Esophagus mucosa (tissue), 1 donor: ENCODE measurements at regions not wholly inside any gene's neighbourhood (a gene's known extent, or its start where the extent isn't known, plus 50 kb on each side); places are given as distances from the start of the nearest gene placed in this dataset.
"Not testable (repeated sequence)": the region's sequence is repeated elsewhere in the genome, so short reads cannot be mapped to it uniquely, and the experiment has no call there.

Experiments used
- ATAC-seq: fragments of 200-7000 bp; cut with Tn5 transposase; one replicate; pipeline ENCODE4 v1.9.1; 2020
- donor health status: DM: yes; HTN: yes; CAD: no.

DNA sequence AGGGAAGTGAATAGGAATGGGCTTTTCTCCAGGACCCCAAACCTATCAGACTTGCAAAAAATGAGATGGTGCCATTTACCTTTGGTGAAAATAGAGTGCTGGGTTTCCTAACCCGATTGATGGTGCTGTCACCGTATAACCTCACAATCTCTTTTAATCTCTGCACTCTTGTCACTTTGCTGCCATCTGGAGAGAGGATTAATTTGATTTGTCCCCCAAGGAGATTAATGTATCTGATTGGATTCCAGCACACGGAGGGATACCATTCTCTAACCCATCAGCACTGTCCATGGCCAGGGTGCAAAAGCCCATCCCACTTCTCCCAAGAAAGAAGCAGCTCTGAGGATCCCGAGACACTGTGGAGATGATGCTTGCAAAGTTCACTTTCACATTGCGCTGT lies 86.3 kb upstream of the NFE2L3 start:
- ATAC-seq = no peak

DNA sequence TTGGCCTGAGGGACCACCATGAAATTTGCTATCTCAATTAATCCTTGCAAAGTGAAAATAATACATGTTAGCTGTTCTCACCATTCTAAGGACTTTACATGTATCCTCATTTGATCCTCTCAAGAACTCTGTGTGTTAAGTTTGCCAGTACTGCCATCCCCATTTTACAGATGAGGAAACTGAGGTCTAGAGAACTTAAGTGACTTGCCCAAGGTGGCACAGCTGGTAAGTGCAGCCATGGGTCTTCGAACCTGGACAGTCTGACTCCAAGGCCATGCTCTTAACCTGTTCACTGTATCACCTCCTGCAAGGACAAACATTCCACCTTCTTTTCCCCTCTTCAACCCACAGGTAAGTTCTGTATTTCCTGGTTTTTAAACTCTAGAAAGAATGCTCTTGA lies 85.3 kb upstream of the NFE2L3 start:
- ATAC-seq = no peak

DNA sequence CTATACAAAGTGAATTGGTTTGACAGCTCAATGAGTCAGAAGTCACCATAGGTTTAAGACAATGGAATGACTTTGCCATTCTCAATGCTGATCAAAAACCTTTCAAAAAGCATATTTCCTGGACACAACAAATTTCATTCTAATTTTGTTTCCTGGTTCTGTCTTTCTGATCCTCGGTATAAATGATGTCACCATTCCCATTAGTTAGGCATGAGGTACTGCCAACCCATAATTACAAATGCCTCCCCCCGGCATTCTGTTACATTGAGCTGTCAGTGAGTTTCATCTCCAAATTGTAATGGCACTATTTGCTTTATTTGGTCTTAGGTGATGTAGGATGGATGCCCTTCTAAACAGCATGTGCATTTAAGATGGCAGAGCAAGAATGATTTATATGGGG lies 81.7 kb upstream of the NFE2L3 start:
- ATAC-seq = no peak

DNA sequence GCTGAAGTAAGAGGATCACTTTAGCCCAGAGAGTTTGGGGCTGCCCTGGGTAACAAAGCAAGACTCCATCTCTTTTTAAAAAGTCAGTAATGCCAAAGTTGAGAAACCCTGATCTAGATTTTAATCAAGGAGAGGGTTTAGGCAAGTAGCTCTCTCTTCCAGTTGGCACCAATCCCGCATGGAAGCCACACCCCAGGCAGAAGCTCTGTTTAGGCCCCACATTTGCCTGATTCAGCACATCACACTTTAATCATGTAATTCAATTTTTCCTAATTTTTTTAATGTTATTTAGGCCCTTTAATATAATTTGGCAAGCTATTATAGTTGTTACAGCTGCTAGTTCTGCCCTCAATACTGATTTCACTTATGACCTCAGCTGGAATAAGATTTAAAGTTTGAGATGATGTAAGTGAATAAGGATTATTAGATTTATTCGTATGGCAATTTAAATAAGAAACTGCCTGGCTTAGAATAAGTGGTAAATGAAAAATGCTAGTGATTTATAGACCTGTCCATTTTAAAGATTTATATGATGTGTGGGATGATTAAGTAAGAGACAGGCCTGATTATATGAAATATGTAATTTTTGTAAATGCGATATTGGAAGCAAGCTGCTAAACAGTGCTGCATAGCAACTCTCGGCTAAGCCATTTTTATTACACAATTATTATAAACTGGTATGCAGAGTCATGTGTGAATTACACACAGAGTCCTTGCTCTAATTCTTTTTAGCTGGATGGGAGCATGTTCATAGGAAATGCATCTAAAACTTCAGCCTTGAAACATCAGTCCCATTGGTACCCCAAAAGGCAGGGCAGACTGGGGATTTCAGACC lies 80.2 kb upstream of the NFE2L3 start:
- no peak for ATAC-seq

DNA sequence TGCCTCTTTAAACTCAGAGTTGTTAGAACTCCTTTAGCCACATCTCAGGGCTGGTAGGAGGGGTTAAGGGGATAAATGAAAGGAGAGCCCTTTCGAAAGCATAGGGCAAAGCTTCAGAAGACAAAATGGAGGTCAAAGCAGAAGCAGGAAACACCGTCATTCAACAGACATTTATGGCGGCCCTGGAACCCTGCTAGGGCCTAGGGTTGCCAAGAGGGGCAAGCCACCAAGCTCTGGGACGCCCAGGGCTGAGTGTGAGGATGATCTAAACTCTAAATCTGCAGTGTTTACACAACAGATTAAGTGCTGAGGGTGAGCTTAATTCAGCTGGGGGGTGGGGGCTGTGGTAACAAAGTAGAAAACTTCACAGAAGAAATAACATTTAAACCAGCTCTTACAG lies 79.0 kb upstream of the NFE2L3 start:
- ATAC-seq = no peak

DNA sequence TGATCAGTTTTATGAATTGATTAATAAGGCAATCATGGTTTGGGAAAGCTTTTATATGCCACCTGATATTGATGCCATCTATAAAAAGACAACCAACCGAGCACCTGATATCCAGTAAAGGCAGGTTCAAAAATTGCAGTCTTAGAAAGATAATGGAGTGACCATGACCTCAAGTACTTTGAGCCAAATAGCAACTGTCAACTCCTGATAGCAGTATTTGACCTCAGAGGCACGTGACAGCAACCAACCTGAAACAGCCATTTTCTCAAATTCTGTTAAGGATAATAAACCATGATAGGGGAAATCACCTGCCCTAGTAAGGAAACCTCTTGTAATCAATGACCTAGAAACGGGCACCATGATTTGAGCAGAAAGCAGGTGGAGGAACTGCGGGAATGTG lies 77.1 kb upstream of the NFE2L3 start:
- ATAC-seq = no peak

DNA sequence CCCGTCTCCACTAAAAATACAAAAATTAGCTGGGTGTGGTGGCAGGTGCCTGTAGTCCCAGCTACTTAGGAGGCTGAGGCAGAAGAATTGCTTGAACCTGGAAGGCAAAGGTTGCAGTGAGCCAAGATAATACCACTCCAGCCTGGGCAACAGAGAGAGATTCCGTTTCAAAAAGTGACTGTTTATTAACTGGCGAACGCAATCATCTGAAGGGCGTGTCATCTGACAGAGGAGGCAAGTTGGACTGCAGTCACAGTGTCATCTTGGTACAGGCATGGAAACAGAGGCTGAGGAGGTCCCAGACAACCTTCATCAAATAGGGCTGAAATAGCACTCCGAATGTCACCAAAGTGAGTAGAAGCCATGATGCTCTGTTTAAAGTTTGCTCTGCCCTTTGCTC lies 75.3 kb upstream of the NFE2L3 start:
- no peak for ATAC-seq

DNA sequence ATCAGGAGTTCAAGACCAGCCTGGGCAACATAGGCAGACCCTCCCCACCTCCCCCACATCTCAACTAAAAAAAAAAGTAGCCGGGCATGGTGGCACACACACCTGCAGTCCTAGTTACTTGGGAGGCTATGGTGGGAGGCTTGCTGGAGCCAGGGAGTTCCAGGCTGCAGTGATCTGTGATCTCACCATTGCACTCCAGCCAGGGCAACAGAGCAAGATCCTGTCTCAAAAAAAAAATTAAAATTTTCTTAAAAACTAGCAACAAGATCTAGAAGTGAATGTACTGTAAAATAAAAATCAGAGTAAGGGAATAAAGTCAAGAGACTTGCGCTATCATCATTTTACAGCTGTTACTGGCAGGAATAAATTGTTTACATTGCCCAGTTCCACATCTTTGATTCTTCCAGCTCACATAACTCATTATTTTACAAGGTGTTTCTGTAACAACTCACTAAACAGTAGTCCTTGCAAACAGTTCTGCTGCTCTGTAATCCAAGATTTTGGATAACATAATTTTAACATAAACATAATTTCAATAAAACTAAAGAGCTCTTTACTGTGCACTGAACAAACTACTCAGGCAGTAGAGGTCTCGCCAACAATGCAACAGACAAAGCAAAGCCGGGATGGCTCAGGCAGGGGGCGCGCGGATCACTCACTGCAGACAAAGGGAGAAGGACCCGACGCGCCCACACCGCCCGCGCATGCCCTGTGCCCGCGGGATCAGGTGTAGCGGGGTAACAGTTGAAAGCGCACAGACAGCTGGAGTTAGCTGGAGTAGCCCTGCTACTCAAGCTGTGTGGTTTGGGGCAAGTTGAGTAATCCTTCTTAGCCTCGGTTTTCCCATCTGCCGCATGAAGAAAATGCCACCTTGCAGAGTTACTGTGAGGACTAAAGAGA lies 73.3 kb upstream of the NFE2L3 start:
- ATAC-seq = peak; percentile 64

DNA sequence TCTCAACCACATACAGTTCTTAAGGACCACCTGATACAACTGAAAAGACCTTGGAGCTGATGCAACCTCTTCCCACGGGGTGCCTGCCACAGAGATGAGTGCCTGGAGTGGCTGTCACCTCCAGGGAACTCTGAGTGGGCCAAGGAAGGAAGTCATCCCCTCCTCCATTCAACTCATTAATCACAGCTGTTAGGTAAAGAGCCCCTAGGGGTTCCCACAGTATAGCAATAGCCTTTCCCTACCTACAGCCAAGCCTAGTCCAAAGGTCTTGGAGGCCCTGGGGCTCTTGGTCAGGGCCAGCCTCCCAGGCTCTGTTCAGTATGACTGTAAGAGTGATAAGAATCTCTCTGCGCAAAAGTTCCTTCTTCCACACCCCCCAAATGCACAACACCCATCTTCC lies 70.4 kb upstream of the NFE2L3 start:
- ATAC-seq = no peak

DNA sequence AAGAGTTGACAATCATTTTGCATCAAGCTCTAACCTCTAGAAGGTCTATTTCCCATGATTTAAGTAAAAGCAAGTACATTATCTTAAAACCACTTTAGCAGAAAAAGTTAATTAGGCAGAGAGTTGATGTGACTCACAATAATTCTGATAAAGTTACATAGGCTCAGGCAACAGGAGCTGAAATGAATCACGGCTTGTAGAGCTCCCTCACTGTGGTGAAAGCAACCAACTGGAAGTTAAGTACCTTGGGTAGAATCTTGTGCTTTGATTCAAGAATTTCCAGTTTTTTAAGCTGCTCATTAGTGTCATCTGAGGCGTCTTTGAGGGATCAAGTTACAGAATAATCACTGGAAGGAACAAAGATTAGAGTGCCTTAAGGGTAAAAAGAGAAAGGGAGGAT lies 68.9 kb upstream of the NFE2L3 start:
- peak; percentile 86 for ATAC-seq

DNA sequence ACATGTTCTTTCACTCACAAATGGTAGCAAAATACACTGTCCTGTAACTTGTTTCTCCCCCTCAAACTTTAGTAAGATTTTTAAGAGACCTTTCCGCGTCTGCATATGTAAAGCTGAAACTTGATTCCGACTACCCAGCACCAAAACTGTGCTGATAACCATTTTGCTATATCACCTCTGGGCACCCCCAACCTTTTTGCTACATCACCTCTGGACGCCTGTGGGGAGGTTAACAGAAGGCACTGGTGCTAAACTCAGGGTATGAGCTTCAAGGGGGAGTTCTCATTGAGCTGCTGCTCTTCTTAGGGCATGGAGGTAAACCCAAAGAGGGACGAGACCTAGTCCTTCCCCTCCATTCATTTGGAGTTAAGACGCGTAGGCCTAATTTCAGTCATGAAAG lies 67.6 kb upstream of the NFE2L3 start:
- no peak for ATAC-seq

DNA sequence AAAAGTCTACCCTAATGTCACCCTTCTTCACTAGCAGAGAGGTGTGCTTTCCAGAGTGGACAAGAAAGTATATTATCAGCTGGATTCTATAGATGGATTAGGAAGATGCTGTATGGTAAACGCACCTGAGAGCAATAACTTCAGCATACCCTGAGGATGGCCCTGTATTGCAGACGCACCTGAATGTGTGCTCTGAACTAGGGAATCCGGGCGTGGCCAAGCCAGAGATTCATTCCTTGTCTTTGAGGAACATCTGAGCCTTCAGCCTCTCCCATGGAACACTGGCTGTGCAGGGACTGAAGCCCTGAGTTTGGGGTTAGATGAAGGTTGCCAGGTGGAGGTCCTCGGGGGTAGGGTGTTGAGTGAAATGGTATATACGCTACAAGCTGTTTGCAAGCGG lies 66.2 kb upstream of the NFE2L3 start:
- no peak for ATAC-seq

DNA sequence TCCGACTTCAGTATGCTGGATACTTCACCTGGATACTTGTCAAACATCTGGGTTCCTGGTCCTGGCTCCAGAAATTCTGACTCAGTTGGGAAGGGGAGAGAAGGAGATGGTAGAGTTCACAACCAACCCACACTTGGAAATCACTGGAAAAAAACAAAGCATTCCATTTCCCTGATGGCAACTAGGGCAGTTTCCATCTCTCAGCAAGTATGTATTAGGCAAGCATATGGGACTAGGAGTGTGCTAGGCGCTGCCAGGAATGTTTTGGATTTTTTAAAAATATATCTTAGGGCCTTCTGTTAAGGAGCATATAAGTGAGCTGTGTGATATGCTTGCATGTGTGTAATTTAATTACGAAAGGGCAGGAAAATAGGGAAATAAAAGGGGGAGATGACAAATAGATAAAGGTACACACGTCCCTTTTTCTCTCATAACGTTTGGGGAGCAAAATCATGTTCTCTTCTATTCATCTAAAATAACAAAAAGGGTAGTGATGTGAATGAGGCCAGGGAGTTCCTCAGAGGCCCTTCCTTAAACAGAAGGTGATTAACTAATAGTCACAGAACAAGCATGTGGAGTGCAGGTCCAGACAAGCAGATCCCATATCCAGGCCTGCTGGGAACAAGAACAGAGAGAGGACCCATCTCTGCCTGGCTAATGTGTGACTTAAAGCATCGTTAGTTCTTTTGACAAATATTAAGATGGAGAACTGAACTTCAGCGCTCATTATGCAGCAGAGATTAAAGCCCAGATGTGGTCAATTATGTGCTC lies 64.5 kb upstream of the NFE2L3 start:
- ATAC-seq = peak; percentile 83

DNA sequence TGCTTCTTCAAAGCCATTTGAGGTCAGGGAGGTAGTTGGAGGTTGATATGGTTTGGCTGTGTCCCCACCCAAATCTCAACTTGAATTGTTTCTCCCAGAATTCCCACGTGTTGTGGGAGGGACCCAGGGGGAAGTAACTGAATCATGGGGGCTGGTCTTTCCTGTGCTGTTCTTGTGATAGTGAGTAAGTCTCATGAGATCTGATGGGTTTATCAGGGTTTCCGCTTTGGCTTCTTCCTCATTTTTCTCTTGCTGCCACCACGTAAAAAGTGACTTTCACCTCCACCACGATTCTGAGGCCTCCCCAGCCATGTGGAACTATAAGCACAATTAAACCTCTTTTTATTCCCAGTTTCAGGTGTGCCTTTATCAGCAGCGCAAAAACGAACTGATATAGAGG lies 62.5 kb upstream of the NFE2L3 start:
- not testable (repeated sequence) for ATAC-seq

DNA sequence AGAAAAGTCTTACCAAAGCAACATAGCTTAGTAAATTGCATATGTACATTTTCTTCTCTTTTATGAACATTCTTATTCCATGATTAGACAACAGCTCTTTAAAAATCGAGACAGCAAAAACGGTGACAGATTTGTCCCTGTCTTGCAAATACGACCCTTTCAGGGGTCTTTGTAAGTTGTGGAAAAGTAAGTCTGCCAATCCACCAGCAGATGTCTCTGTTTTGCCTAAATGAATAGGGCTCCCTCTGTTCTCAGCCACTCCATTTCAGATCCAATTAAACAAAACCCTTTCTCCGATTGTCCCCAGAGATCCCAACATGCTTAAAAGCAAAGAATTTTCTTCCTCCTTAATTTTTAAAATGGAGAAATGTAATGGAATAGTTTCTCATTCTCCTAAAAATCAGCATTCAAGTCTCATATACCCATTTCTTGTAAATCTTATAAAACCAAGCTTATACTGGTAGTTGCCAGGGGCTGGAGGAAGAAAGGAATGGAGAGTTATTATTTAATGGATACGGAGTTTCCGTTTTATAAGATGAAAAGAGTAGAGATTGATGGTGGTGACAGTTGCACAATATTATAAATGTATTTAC lies 61.0 kb upstream of the NFE2L3 start:
- ATAC-seq = no peak

DNA sequence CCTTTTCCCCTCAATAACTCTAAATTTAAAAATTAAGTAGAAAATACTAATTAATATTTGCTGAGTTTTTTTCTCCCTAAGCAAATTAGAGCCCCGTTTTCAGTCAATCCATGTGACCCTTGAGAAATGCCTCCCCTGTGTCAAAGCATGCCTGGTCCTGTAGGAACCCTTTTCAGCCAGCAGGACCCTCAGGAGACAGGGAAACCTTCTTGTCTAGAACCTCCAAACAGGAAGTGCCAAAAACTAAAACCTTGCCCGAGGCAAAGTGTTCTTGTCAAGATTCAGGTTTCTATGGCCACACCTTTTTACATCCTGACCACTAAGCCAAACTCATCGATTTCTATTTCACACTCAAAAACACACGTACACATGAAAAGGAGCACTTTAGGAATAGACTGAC lies 60.1 kb upstream of the NFE2L3 start:
- no peak for ATAC-seq

DNA sequence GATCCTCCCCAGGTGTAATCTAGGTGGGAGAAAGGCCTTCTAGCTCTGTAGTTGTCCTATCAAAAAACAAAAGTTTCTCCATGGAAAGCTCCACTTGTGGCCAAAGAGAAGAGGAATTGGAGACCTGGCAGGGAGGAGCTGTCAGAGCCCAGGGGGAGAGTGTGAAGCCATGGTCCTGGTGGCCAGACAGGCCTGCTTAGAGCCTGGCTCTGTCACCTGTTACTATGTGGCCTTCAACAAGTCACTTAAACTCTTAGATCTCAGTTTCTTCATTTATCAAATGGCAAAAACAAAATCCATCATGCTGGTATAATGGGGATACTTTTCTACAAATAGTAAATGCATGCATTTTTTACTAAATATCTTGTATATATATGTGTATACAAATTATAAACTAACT lies 59.0 kb upstream of the NFE2L3 start:
- no peak for ATAC-seq

DNA sequence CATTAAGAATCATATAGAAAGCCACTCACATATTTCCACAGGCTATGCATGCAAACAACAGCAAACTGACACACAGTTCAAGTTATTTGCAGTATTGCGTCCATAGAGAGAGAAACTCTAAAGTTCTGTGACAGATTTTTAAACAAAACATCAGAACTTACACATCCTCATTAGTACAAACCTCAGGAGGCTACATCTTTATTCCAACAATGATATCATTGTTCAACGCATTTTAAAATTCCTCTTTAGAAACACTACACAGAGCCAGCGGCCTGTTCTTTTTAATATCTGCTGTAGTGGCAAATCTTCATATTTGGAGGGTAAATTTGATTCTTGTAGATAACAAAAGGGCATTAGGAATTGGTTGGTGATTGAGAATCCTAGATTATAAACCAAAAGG lies 55.9 kb upstream of the NFE2L3 start:
- no peak for ATAC-seq

DNA sequence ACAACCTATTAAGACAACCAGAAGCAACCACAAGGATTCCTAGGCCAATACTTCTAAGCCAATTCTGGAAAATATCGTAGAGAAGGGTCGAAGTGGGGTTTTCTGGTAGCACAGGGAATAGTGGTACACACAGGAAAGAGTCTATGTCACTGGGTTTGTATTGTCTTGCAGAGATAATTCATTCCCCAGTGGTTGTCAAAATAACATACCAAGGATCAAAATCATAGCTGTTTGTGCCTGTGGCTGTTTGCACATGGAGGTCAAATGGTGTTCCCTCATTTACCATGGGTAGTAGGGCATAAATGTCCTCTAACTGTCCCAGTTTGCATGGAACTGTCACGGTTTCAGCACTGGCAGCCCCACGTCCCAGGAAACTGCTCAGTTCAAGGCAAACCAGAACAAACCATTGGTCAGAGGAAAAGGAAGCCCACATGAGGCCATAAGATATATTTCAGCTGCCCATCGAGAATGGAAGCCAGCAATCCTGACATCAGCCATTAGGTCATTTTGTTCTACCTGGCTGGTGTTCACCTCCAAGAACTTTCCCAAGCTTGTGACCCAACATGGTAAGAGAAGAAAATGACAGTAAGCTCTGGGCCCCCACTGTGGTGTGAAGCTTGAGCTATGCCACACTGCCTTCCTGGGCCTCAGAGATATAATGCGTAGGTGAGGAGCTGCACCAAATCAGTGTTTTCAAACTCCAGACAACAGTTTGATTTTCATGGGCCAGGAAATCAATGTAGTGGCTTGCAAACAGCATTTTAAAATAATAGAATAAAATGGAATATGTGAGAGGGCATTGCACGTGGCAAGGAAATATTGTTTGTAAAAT lies 53.9 kb upstream of the NFE2L3 start:
- no peak for ATAC-seq

DNA sequence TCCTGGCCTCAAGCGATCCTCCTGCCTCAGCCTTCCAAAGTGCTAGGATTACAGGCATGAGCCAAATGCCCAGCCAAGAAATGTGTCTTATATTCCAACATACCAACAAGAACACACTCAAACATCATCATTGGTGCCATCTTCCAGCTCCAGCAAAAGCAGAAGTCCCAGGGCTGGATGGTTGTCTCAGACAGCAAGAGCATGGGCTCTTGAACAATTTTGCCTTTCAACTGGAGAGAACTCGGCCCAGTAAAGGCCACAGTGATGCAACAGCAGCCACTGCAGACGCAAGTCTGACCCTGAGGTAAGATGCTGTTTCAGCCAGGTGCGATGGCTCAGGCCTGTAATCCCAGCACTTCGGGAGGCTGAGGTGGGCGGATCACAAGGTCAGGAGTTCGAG lies 52.8 kb upstream of the NFE2L3 start:
- no peak for ATAC-seq

DNA sequence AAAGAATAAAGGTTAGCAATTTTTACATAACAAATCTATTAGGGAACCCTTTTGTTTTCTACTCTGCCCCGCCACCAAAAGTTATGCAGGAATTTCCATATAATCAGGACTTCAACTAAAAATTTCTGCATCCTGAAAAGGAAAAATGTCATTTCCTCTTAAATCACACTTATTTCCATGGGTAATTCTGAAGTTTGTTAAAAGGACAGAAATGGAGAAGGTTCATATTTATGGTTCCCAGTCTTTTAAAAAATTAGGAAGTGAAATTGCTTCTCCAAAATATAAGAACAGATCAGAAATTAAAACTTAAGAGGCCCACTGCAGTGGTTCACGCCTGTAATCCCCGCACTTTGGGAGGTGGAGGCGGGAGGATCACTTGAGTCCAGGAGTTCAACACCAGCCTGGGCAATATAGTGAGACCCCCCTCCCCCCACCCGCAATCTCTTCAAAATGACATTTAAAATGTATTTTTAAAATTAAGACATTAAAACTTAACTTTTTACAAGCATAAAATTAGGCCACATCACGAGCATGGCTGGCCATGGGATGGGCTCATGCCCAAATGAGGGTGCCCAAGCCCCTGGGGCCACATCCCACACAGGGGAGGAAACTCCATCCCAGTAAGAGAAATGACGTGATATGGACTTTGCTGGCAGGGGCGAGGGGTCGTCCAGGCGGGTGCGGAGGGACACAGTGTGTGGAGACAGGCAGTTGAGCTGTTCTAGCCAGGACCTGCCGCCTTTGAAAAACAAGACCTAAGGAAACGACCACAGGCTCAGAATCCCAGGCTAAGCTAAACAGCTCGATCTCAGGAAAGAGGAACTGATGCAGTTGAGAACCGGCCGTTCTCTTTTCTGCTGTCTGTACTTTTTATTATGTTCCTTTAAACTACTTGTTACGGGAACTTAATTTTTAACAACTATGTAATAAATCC lies 51.3 kb upstream of the NFE2L3 start:
- no peak for ATAC-seq
